Activated T-helper 1 cell treated with anti-CD3 and anti-CD28 coated beads, Interleukin-12 subunit alpha, Interleukin-12 subunit beta, Interleukin-2, Interleukin-4 antibody, amounts not matched to agents 30 ng/mL and 10 ng/mL and 1 ng/mL, durations not matched to agents 14 hours and 24 hours and 36 hours (primary cell): ENCODE measurements at regions not wholly inside any gene's neighbourhood (a gene's known extent, or its start where the extent isn't known, plus 50 kb on each side); places are given as distances from the start of the nearest gene placed in this dataset.
"Not testable (repeated sequence)": the region's sequence is repeated elsewhere in the genome, so short reads cannot be mapped to it uniquely, and the experiment has no call there.

Experiments
- DNase-seq: peaks from one replicate; pipeline ENCODE4 v3.0.0; 2021; ENCODE audit warnings: low spot score
- H3K27ac Mint-ChIP-seq: one replicate; pipeline ENCODE4 v1.8.0; 2021; ENCODE audit warnings: mild to moderate bottlenecking, mixed read lengths
- H3K27me3 Mint-ChIP-seq: one replicate; pipeline ENCODE4 v1.8.0; 2022; ENCODE audit warnings: mild to moderate bottlenecking, moderate library complexity, mixed read lengths; ENCODE audit not compliant: insufficient read depth
- H3K36me3 Mint-ChIP-seq: one replicate; pipeline ENCODE4 v1.8.0; 2021; ENCODE audit warnings: low read depth, mixed read lengths
- H3K4me1 Mint-ChIP-seq: one replicate; pipeline ENCODE4 v1.8.0; 2021; ENCODE audit warnings: low read depth, mixed read lengths
- H3K4me3 Mint-ChIP-seq: one replicate; pipeline ENCODE4 v1.8.0; 2021; ENCODE audit warnings: mild to moderate bottlenecking, moderate library complexity, mixed read lengths
- H3K9me3 Mint-ChIP-seq: one replicate; pipeline ENCODE4 v1.8.0; 2021; ENCODE audit warnings: mixed read lengths
- intact Hi-C: fragments of 100-400 bp; cut with micrococcal nuclease; formaldehyde crosslinking; loops from one replicate; pipeline ENCODE4 v1.15.1; 2024

DNA sequence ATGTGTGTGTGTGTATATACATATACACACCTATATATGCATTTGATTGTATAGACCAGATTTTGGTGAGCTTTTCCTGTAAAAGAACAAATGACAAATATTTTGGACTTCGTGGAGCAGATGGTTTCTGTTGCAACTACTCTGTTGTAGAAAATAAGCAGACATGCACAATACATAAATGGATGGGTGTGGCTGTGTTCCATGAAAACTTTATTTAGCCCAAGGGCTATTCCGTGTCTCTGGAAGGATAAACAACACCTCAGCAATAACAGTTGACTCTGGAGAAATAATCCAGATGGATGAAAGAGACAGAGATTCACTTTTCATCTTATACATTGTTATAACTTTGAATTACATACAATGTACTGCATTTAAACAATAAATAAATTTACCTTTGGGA, 441.4 kb downstream of the CNTN3 start:
- Mint-ChIP-seq H3K27me3 (no peaks in the 10 kb centered on the region), H3K36me3 (no peaks in the 10 kb centered on the region), H3K4me3 (no peak overlapping the region), H3K4me1 (no peaks in the 10 kb centered on the region), H3K27ac (no peak overlapping the region), H3K9me3 (peaks cover 8% of the 10 kb centered on the region)
- no peak for DNase-seq
- intact Hi-C loops = no loop called here

DNA sequence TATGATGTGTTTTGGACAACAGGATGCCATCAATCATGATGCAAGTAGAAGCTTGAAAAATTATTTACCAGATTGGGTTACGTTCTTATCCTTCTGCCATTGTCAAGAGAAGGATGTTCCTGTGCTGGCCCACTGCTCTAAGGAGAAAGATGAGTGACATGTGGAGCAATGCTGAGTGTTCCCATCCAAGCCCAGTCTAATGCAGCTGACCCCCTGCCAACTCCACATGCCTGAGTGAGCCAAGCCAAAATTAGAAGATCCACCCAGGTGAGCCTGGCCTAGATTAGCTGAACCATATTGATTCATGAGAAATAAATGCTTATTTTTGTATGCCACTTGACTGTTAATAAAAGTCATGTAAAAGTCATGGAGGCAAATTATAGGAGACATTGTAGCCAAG, 446.5 kb downstream of the CNTN3 start:
- no peak for DNase-seq
- Mint-ChIP-seq H3K9me3 (peaks cover 5% of the 10 kb centered on the region), H3K36me3 (no peaks in the 10 kb centered on the region), H3K27me3 (no peaks in the 10 kb centered on the region), H3K27ac (no peak overlapping the region), H3K4me3 (no peak overlapping the region), H3K4me1 (no peaks in the 10 kb centered on the region)
- intact Hi-C loops = no loop called here

- Mint-ChIP-seq H3K27me3 (no peaks in the 10 kb centered on the region), H3K4me1 (no peaks in the 10 kb centered on the region), H3K4me3 (no peak overlapping the region), H3K27ac (no peak overlapping the region), H3K9me3 (peaks cover 7% of the 10 kb centered on the region), H3K36me3 (no peaks in the 10 kb centered on the region)
- intact Hi-C loops = no loop called here
- DNase-seq = no peak
Measured at GRCh38 chr3:74165211-74165610, 449.2 kb downstream of the CNTN3 start.

DNA sequence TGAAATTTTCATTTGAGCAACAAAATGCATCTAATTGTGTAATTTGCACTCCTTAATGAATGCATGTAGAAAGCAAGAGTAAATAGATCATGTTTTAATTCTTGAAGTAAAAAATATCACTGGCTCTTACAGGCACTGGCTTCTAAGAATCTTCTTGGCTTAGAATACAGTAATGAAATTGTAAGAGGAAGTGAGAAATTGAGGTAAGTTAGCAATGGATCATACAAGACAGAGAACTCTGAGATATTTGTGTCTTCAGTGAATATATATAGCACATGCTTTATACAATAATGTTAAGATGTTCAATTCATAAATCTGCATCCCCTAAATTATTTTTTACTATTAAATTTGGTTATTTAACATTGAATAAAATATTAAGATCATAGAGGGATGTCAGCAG, 465.0 kb downstream of the CNTN3 start:
- H3K4me1 Mint-ChIP-seq = no peaks in the 10 kb centered on the region
- no peaks in the 10 kb centered on the region for H3K27me3 Mint-ChIP-seq
- intact Hi-C loops = no loop called here
- H3K27ac Mint-ChIP-seq = no peak overlapping the region
- H3K36me3 Mint-ChIP-seq = no peaks in the 10 kb centered on the region
- peaks cover 9% of the 10 kb centered on the region for H3K9me3 Mint-ChIP-seq
- no peak overlapping the region for H3K4me3 Mint-ChIP-seq
- no peak for DNase-seq

- no peaks in the 10 kb centered on the region for H3K4me1 Mint-ChIP-seq
- H3K4me3 Mint-ChIP-seq = no peak overlapping the region
- H3K27me3 Mint-ChIP-seq = no peaks in the 10 kb centered on the region
- H3K9me3 Mint-ChIP-seq = no peaks in the 10 kb centered on the region
- no peak overlapping the region for H3K27ac Mint-ChIP-seq
- no peaks in the 10 kb centered on the region for H3K36me3 Mint-ChIP-seq
- no peak for DNase-seq
- intact Hi-C loops = no loop called here
Measured at GRCh38 chr3:74145277-74145676, 469.2 kb downstream of the CNTN3 start.

DNA sequence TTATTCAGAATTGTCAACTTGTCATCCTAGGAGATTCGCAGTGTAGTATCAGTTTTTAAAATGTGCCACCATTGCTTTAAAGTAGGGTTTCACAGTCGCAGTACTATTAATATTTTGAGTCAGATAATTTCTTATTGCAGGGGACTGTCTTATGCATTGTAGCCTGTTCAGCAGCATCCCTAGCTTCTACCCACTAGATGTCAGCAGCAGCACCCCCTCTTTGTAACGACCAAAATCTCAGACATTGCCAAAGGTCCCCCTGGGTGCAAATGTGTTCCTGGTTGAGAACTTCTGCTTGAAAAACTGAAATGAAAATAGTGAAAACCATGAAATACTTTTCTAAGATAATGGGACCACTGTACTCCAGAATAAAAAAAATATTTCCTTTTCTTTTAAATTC, 474.8 kb downstream of the CNTN3 start:
- intact Hi-C loops = no loop called here
- Mint-ChIP-seq H3K36me3 (no peaks in the 10 kb centered on the region), H3K27ac (no peak overlapping the region), H3K4me1 (no peaks in the 10 kb centered on the region), H3K27me3 (no peaks in the 10 kb centered on the region), H3K4me3 (no peak overlapping the region), H3K9me3 (no peaks in the 10 kb centered on the region)
- DNase-seq = no peak

DNA sequence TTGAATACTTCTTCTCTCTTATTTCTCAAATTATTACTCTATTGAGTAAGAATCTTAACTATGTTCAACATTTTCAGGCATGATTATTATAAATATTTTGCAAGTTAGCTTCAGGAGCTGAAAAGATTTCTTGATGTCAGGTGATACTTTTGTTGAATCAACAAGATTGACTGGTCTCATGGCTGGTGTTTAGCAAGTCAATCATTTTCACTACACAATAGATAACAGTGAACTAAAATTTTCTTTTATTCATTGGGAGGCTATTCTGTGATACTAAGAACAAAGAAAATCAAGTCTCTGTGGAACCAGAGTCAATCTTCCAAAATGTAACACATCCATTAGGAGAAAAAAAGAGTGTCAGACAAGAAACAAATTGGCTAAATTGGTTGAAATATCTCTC, 476.7 kb downstream of the CNTN3 start:
- Mint-ChIP-seq H3K36me3 (no peaks in the 10 kb centered on the region), H3K4me3 (no peak overlapping the region), H3K4me1 (no peaks in the 10 kb centered on the region), H3K9me3 (peaks cover 5% of the 10 kb centered on the region), H3K27me3 (no peaks in the 10 kb centered on the region), H3K27ac (no peak overlapping the region)
- DNase-seq = no peak
- intact Hi-C loops = no loop called here

DNA sequence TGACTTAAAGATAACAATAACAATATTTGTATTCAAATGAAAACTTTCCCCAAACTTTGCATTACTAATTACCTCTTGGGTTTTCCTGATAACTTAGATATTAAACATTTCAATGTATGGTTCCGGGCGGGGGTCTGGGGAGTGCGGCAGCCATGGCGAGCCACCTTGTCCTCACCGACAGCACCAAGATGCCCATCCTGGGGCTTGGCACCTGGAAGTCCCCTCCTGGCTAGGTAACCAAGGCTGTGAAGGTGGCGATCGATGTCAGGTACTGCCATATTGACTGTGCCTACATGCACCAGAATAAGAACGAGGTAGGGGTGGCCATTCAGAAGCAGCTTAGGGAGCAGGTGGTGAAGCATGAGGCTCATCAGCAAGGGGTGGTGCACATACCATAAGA, 478.7 kb downstream of the CNTN3 start:
- H3K4me1 Mint-ChIP-seq = no peaks in the 10 kb centered on the region
- no peak for DNase-seq
- no peaks in the 10 kb centered on the region for H3K36me3 Mint-ChIP-seq
- H3K9me3 Mint-ChIP-seq = peaks cover 9% of the 10 kb centered on the region
- H3K27me3 Mint-ChIP-seq = no peaks in the 10 kb centered on the region
- intact Hi-C loops = no loop called here
- no peak overlapping the region for H3K27ac Mint-ChIP-seq
- no peak overlapping the region for H3K4me3 Mint-ChIP-seq

DNA sequence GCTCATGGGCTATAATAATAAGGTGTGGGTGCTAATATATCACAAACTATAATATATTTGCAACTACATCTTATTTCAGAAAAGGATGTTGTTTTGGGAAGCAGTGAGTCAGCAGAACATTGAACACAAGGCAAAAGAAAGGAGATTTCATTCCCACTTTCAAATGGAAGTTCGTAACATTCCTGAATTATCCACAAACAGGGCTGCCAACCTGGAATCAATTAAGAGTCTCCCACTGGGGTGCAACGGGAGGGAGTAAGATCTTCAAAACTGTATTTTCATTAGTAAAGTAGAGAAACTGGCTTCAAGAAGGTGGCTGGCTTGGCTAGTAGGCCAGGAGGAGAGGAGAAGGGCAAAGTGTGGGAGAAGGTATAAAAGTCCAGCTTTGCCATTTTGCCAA, 479.6 kb downstream of the CNTN3 start:
- Mint-ChIP-seq H3K27ac (no peak overlapping the region), H3K4me1 (no peaks in the 10 kb centered on the region), H3K27me3 (no peaks in the 10 kb centered on the region), H3K4me3 (no peak overlapping the region), H3K36me3 (no peaks in the 10 kb centered on the region), H3K9me3 (peaks cover 16% of the 10 kb centered on the region)
- no peak for DNase-seq
- intact Hi-C loops = no loop called here

DNA sequence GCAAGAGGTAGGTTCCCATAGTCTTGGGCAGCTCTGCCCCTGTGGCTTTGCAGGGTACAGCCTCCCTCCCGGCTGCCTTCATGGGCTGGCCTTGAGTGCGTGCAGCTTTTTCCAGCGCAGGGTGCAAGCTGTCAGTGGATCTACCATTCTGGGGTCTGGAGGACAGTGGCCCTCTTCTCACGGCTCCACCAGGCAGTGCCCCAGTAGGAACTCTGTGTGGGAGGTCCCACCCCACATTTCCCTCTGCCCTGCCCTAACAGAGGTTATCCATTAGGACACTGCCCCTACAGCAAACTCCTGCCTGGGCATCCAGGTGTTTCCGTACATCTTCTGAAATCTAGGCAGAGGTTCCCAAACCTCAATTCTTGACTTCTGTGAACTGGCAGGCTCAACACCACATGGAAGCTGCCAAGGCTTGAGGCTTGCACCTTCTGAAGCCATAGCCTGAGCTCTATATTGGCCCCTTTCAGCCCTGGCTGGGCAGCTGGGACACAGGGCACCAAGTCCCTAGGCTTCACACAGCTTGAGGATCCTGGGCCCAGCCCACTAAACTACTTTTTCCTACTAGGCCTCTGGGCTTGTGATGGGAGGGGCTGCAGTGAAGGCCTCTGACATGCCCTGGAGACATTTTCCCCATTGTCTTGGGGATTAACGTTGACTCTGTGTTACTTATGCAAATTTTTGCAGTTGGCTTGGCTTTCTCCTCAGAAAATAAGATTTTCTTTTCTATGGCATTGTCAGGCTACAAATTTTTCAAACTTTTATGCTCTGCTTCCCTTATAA, 482.7 kb downstream of the CNTN3 start:
- H3K27me3 Mint-ChIP-seq, H3K27ac Mint-ChIP-seq, H3K36me3 Mint-ChIP-seq, DNase-seq, H3K4me1 Mint-ChIP-seq, intact Hi-C loops, H3K4me3 Mint-ChIP-seq: not testable (repeated sequence)
- peaks cover 16% of the 10 kb centered on the region for H3K9me3 Mint-ChIP-seq

DNA sequence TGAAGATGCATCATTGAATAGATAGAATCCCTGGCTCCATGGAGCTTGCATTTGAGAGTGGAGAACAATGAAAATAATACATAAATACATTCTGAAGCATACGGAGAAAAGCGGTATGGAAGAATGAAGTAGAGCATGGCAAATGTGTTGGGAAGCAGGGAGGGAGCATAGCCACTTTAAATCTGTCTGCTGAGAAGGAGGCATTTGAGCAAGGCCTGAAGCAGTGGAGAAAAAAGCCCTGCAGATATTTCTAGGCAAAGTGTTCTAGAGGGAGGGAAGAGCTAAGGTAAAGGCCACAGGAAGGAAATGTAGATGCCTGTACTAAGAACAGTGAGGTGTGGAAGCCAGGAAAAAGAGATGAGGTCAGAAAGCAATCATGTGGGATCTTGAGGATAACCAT, 484.8 kb downstream of the CNTN3 start:
- Mint-ChIP-seq H3K27ac (no peak overlapping the region), H3K27me3 (no peaks in the 10 kb centered on the region), H3K9me3 (peaks cover 16% of the 10 kb centered on the region), H3K36me3 (no peaks in the 10 kb centered on the region), H3K4me3 (no peak overlapping the region), H3K4me1 (no peaks in the 10 kb centered on the region)
- no peak for DNase-seq
- intact Hi-C loops = no loop called here

DNA sequence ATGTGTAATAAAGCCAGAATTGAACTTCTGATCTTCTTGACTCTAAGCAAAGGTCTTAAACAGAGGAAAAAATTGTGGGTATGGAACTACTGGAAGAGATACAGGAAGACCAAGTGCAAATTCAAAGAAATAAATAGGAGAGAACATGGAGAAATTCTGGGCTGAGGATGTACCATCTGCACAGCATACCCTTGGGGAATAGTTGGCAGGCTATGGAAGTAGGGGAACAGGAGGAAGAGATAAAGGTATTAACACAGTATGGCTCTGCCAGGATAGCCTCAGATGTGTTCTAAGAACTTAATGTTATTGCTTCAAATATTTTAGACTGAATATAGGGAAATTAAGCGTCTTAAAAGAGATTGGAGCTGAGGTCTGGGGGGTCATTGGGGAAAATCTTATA, 485.4 kb downstream of the CNTN3 start:
- Mint-ChIP-seq H3K36me3 (no peaks in the 10 kb centered on the region), H3K27ac (no peak overlapping the region), H3K4me1 (no peaks in the 10 kb centered on the region), H3K9me3 (peaks cover 14% of the 10 kb centered on the region), H3K27me3 (no peaks in the 10 kb centered on the region), H3K4me3 (no peak overlapping the region)
- intact Hi-C loops = no loop called here
- no peak for DNase-seq

DNA sequence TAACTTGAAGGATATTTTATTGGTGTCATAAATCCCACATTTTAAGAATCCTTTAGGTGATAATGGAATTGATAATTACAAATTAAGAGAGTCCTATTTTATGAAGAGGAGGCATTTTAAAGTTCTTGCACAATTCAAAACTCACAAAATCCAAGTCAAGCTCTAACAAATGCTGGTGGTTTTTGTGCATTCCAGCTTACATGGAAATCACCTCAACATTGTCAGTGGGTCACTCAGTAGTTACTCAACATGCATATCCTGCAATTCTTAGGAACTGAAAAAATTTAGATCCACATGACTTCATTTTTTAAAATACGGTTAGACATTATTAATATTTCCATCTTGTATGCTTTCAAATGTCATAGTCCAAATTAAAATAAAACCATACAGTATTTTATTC, 487.2 kb downstream of the CNTN3 start:
- Mint-ChIP-seq H3K36me3 (no peaks in the 10 kb centered on the region), H3K27me3 (no peaks in the 10 kb centered on the region), H3K27ac (no peak overlapping the region), H3K4me3 (no peak overlapping the region), H3K4me1 (no peaks in the 10 kb centered on the region), H3K9me3 (peaks cover 10% of the 10 kb centered on the region)
- intact Hi-C loops = no loop called here
- DNase-seq = no peak

DNA sequence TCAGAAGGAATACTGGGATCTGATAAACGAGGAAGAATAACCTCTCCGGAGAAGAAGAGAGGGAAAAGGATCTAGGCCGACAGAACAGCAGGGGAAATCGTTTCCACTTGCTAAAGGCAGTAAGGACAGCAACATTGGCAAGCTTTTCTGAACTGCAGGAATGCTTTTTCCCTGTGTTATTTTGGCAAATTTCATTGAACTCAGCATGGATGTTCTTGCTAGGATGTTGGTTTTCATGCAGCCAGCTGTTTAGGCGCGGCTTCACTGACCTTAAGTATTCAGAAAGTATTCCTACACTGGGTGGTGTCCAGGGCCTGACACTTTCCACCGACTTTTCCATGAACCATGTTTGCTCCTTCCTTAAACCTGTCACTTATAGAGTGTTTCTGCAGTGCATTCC, 489.7 kb downstream of the CNTN3 start:
- Mint-ChIP-seq H3K36me3 (no peaks in the 10 kb centered on the region), H3K4me1 (no peaks in the 10 kb centered on the region), H3K27ac (no peak overlapping the region), H3K4me3 (no peak overlapping the region), H3K9me3 (peaks cover 9% of the 10 kb centered on the region), H3K27me3 (no peaks in the 10 kb centered on the region)
- intact Hi-C loops = no loop called here
- no peak for DNase-seq
